ENCODE measurements at regions not wholly inside any gene's neighbourhood (a gene's known extent, or its start where the extent isn't known, plus 50 kb on each side); places are given as distances from the start of the nearest gene placed in this dataset.

GRCh38 chr15:95174301-95175259 is 943.2 kb downstream of the MCTP2 start:
- Histone ChIP-seq H3K4me2 (ENCODE audit: extremely low read depth, insufficient read depth, low read length) (no peak overlapping the region), H2AFZ (ENCODE audit: low read length) (no peak overlapping the region), H3K4me1 (ENCODE audit: control insufficient read depth, extremely low read depth, insufficient read depth, low read length) (no peaks in the 10 kb centered on the region), H3K27ac (ENCODE audit: insufficient read depth, low read length) (no peak overlapping the region), H3K4me3 (replicated peaks in 1 of 4; ENCODE audit: control extremely low read depth in 1 of 4, insufficient read depth in 1 of 4, low read depth in 3 of 4, low read length in 4 of 4) (no peak overlapping the region), H3K27me3 (ENCODE audit: control insufficient read depth, insufficient read depth, low read length) (no peaks in the 10 kb centered on the region), H4K20me1 (ENCODE audit: control insufficient read depth, extremely low read depth, insufficient read depth, low read length) (no peaks in the 10 kb centered on the region), H3K36me3 (ENCODE audit: control insufficient read depth, insufficient read depth, low read length) (no peaks in the 10 kb centered on the region), H3K79me2 (ENCODE audit: control insufficient read depth, insufficient read depth, low read length) (no peaks in the 10 kb centered on the region), H3K9ac (ENCODE audit: insufficient read depth, low read length) (no peak overlapping the region), H3K9me3 (ENCODE audit: control insufficient read depth, insufficient read depth, low read depth, low read length) (no peaks in the 10 kb centered on the region)
- DNase-seq (ENCODE audit: low read depth in 2 of 2), result peak; percentile 67 to 72
- no peak for TF ChIP-seq EZH2 (IDR thresholded peaks at IDR 0.05; ENCODE audit: low read length, missing control alignments)

- Histone ChIP-seq H4K20me1 (ENCODE audit: control insufficient read depth, extremely low read depth, insufficient read depth, low read length) (no peaks in the 10 kb centered on the region), H3K79me2 (ENCODE audit: control insufficient read depth, insufficient read depth, low read length) (no peaks in the 10 kb centered on the region), H3K9ac (ENCODE audit: insufficient read depth, low read length) (no peak overlapping the region), H3K4me2 (ENCODE audit: extremely low read depth, insufficient read depth, low read length) (no peak overlapping the region), H3K9me3 (ENCODE audit: control insufficient read depth, insufficient read depth, low read depth, low read length) (no peaks in the 10 kb centered on the region), H3K4me3 (replicated peaks in 1 of 4; ENCODE audit: control extremely low read depth in 1 of 4, insufficient read depth in 1 of 4, low read depth in 3 of 4, low read length in 4 of 4) (no peak overlapping the region), H2AFZ (ENCODE audit: low read length) (no peak overlapping the region), H3K27ac (ENCODE audit: insufficient read depth, low read length) (no peak overlapping the region), H3K4me1 (ENCODE audit: control insufficient read depth, extremely low read depth, insufficient read depth, low read length) (no peaks in the 10 kb centered on the region), H3K27me3 (ENCODE audit: control insufficient read depth, insufficient read depth, low read length) (no peaks in the 10 kb centered on the region), H3K36me3 (ENCODE audit: control insufficient read depth, insufficient read depth, low read length) (no peaks in the 10 kb centered on the region)
- TF ChIP-seq EZH2 (IDR thresholded peaks at IDR 0.05; ENCODE audit: low read length, missing control alignments) (no peak), CTCF (conservative IDR thresholded peaks at IDR 0.05 in 1 of 2, IDR thresholded peaks at IDR 0.05 in 1 of 2; ENCODE audit: low read depth in 1 of 2, low read length in 2 of 2) (no peak)
- DNase-seq (ENCODE audit: low read depth in 2 of 2), result peak; percentile 74 to 90
These were observed 944.7 kb downstream of the MCTP2 start for GRCh38 chr15:95175914-95176658.

GRCh38 chr15:95176794-95177577 is 945.6 kb downstream of the MCTP2 start:
- Histone ChIP-seq H3K4me2 (ENCODE audit: extremely low read depth, insufficient read depth, low read length) (no peak overlapping the region), H3K27ac (ENCODE audit: insufficient read depth, low read length) (no peak overlapping the region), H3K4me1 (ENCODE audit: control insufficient read depth, extremely low read depth, insufficient read depth, low read length) (no peaks in the 10 kb centered on the region), H2AFZ (ENCODE audit: low read length) (no peak overlapping the region), H4K20me1 (ENCODE audit: control insufficient read depth, extremely low read depth, insufficient read depth, low read length) (no peaks in the 10 kb centered on the region), H3K9ac (ENCODE audit: insufficient read depth, low read length) (no peak overlapping the region), H3K79me2 (ENCODE audit: control insufficient read depth, insufficient read depth, low read length) (no peaks in the 10 kb centered on the region), H3K9me3 (ENCODE audit: control insufficient read depth, insufficient read depth, low read depth, low read length) (no peaks in the 10 kb centered on the region), H3K36me3 (ENCODE audit: control insufficient read depth, insufficient read depth, low read length) (no peaks in the 10 kb centered on the region), H3K4me3 (replicated peaks in 1 of 4; ENCODE audit: control extremely low read depth in 1 of 4, insufficient read depth in 1 of 4, low read depth in 3 of 4, low read length in 4 of 4) (no peak overlapping the region), H3K27me3 (ENCODE audit: control insufficient read depth, insufficient read depth, low read length) (no peaks in the 10 kb centered on the region)
- TF ChIP-seq CTCF (conservative IDR thresholded peaks at IDR 0.05 in 1 of 2, IDR thresholded peaks at IDR 0.05 in 1 of 2; ENCODE audit: low read depth in 1 of 2, low read length in 2 of 2), result no peak
- no peak for TF ChIP-seq EZH2 (IDR thresholded peaks at IDR 0.05; ENCODE audit: low read length, missing control alignments)
- DNase-seq (ENCODE audit: low read depth in 2 of 2), result no peak

All from fibroblast of lung (primary cell).